ENCODE measurements at regions not wholly inside any gene's neighbourhood (a gene's known extent, or its start where the extent isn't known, plus 50 kb on each side); places are given as distances from the start of the nearest gene placed in this dataset.

GRCh38 chr2:176664478-176664877, 395.2 kb downstream of the MTX2 start:
- no peaks in the 10 kb centered on the region for H3K36me3 ChIP-seq
- TF ChIP-seq CTCF (IDR thresholded peaks at IDR 0.05) = no peak
- H3K4me1 ChIP-seq = peaks cover 0 to 14% (median 7%) of the 10 kb centered on the region in 4 donors
- H3K27me3 ChIP-seq = no peaks in the 10 kb centered on the region
- no peak for DNase-seq
- H3K9me3 ChIP-seq = no peaks in the 10 kb centered on the region
- H3K4me3 ChIP-seq = no peak overlapping the region
- no peak overlapping the region for H3K27ac ChIP-seq
- intact Hi-C loops (cut with DNase I; ENCODE audit: low total_unique reads) = no loop called here

DNA sequence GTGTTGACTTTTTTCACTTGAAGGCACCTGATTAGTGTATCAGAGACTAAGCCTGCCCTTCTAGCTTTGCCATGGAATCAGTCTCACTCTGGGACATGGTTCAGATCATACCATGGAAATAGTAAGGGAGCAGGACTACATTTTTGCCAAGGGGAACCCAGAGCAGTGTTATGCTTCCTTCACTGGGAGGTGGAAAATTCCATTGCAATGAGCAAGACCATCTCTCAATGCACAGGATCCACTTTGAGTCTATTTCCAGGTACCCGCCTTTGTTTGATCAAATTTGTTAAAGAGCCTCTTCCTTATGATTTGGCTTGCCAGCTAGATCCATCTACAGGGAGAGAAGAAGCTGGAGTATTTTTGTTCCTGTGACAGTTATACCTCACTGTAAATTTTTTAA, 395.8 kb downstream of the MTX2 start:
- no peaks in the 10 kb centered on the region for H3K27me3 ChIP-seq
- no peak overlapping the region for H3K4me3 ChIP-seq
- no peaks in the 10 kb centered on the region for H3K36me3 ChIP-seq
- peaks cover 0 to 20% (median 12%) of the 10 kb centered on the region in 4 donors for H3K4me1 ChIP-seq
- intact Hi-C loops (cut with DNase I; ENCODE audit: low total_unique reads) = no loop called here
- DNase-seq = no peak
- no peak for TF ChIP-seq CTCF (IDR thresholded peaks at IDR 0.05)
- H3K27ac ChIP-seq = no peak overlapping the region
- no peaks in the 10 kb centered on the region for H3K9me3 ChIP-seq

- no peaks in the 10 kb centered on the region for H3K36me3 ChIP-seq
- DNase-seq = no peak
- H3K27ac ChIP-seq = peak overlapping the region; percentile 53 to 54
- TF ChIP-seq CTCF (IDR thresholded peaks at IDR 0.05) = no peak
- intact Hi-C loops (cut with DNase I; ENCODE audit: low total_unique reads) = no loop called here
- peaks cover 0 to 27% (median 12%) of the 10 kb centered on the region in 4 donors for H3K4me1 ChIP-seq
- H3K27me3 ChIP-seq = no peaks in the 10 kb centered on the region
- H3K4me3 ChIP-seq = no peak overlapping the region
- no peaks in the 10 kb centered on the region for H3K9me3 ChIP-seq
Observed at GRCh38 chr2:176668912-176669311, 399.7 kb downstream of the MTX2 start.

DNA sequence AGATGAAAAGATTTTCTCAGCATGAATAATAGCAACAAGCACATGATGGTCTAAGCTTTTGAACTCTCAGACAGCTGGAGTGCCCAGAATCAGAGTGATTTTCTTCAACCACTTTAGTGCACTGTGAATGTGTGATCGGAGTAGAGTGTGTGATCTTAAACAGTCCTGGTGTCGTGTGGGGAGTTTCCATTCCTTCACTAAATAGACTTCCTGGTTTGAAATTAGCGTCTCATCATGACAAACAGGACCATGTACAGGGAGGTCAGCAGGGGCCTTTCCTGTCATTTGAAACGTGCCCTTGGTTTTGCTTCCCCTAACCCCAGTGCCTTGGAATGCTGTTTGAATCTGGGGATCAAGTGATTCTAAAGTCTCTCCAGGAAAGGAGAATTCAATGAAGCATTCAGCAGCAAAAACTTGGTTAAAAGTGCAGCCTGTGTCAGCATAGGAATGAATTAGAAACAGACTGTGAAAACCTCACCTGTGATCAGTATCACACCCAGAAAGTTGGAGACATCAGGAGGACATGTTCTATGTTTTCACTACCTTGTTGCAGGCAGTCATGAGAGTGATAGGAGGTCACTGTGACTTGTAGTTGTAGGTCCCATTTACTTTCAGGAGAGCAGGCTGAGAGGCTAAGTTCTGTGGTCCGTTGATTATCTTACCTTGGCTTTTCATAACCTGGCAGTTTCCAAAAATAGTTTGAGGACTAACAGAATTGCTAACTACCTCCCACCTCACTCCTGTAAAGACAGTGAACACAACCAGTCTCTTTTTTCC, 400.3 kb downstream of the MTX2 start:
- Histone ChIP-seq H3K36me3 (no peaks in the 10 kb centered on the region), H3K27me3 (no peaks in the 10 kb centered on the region), H3K27ac (peak overlapping the region; percentile 53 to 54), H3K4me1 (peaks cover 0 to 27% (median 12%) of the 10 kb centered on the region in 4 donors), H3K4me3 (no peak overlapping the region), H3K9me3 (no peaks in the 10 kb centered on the region)
- TF ChIP-seq CTCF (IDR thresholded peaks at IDR 0.05) = no peak
- DNase-seq = no peak
- intact Hi-C loops (cut with DNase I; ENCODE audit: low total_unique reads) = no loop called here

- Histone ChIP-seq H3K4me1 (peaks cover 0 to 5% (median 0%) of the 10 kb centered on the region in 4 donors), H3K4me3 (no peak overlapping the region), H3K36me3 (no peaks in the 10 kb centered on the region), H3K27ac (no peak overlapping the region), H3K9me3 (no peaks in the 10 kb centered on the region), H3K27me3 (no peaks in the 10 kb centered on the region)
- TF ChIP-seq CTCF (IDR thresholded peaks at IDR 0.05) = no peak
- intact Hi-C loops (cut with DNase I; ENCODE audit: low total_unique reads) = no loop called here
- no peak for DNase-seq
Observed at GRCh38 chr2:176675271-176675949, 406.2 kb downstream of the MTX2 start.

Data from tibial artery (tissue), 4 donors.